HL-60 (cell line): ENCODE measurements at regions not wholly inside any gene's neighbourhood (a gene's known extent, or its start where the extent isn't known, plus 50 kb on each side); places are given as distances from the start of the nearest gene placed in this dataset.

Experiments
- GABPA ChIP-seq: IDR thresholded peaks from 2 replicates; pipeline ENCODE4 v1.6.1; 2012; ENCODE audit warnings: low read depth
- SPI1 ChIP-seq: IDR thresholded peaks from 2 replicates; pipeline ENCODE4 v1.6.1; 2012; ENCODE audit warnings: low read depth, mild to moderate bottlenecking, borderline replicate concordance
- TF ChIP-seq, protein P1 (sequence below): IDR thresholded peaks from one replicate; pipeline ENCODE4 v1.5.1; 2011; ENCODE audit warnings: low read length, control low read depth, inconsistent platforms; ENCODE audit not compliant: insufficient read depth
- TF ChIP-seq, protein P2 (sequence below): IDR thresholded peaks from 2 replicates; pipeline ENCODE4 v1.6.1; 2012; ENCODE audit warnings: low read depth; ENCODE audit not compliant: insufficient replicate concordance

DNA sequence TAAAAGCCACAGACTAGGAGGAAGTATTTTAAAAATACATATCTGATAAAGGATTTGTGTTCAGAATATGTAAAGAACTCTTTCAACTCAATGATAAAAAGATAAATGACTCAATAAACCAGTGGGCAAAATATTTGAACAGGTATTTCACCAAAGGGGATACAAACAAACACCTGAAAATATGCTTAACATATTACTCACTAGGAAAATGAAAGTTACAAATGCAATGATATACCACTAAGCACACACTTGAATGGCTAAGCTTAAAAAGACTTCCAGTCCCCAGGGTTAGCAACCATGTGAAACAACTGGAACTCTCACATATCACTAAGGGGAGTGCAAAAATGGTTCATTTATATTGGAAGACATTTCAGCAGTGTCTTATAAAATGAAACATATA, 131.6 kb downstream of the SLIT2 start:
- TF ChIP-seq GABPA: no peak
- TF ChIP-seq, protein P1, sequence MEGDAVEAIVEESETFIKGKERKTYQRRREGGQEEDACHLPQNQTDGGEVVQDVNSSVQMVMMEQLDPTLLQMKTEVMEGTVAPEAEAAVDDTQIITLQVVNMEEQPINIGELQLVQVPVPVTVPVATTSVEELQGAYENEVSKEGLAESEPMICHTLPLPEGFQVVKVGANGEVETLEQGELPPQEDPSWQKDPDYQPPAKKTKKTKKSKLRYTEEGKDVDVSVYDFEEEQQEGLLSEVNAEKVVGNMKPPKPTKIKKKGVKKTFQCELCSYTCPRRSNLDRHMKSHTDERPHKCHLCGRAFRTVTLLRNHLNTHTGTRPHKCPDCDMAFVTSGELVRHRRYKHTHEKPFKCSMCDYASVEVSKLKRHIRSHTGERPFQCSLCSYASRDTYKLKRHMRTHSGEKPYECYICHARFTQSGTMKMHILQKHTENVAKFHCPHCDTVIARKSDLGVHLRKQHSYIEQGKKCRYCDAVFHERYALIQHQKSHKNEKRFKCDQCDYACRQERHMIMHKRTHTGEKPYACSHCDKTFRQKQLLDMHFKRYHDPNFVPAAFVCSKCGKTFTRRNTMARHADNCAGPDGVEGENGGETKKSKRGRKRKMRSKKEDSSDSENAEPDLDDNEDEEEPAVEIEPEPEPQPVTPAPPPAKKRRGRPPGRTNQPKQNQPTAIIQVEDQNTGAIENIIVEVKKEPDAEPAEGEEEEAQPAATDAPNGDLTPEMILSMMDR: no peak
- TF ChIP-seq, protein P2, sequence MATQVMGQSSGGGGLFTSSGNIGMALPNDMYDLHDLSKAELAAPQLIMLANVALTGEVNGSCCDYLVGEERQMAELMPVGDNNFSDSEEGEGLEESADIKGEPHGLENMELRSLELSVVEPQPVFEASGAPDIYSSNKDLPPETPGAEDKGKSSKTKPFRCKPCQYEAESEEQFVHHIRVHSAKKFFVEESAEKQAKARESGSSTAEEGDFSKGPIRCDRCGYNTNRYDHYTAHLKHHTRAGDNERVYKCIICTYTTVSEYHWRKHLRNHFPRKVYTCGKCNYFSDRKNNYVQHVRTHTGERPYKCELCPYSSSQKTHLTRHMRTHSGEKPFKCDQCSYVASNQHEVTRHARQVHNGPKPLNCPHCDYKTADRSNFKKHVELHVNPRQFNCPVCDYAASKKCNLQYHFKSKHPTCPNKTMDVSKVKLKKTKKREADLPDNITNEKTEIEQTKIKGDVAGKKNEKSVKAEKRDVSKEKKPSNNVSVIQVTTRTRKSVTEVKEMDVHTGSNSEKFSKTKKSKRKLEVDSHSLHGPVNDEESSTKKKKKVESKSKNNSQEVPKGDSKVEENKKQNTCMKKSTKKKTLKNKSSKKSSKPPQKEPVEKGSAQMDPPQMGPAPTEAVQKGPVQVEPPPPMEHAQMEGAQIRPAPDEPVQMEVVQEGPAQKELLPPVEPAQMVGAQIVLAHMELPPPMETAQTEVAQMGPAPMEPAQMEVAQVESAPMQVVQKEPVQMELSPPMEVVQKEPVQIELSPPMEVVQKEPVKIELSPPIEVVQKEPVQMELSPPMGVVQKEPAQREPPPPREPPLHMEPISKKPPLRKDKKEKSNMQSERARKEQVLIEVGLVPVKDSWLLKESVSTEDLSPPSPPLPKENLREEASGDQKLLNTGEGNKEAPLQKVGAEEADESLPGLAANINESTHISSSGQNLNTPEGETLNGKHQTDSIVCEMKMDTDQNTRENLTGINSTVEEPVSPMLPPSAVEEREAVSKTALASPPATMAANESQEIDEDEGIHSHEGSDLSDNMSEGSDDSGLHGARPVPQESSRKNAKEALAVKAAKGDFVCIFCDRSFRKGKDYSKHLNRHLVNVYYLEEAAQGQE: no peak
- TF ChIP-seq SPI1: no peak
